Esophagus squamous epithelium (tissue), 5 donors: ENCODE measurements at regions not wholly inside any gene's neighbourhood (a gene's known extent, or its start where the extent isn't known, plus 50 kb on each side); places are given as distances from the start of the nearest gene placed in this dataset.

Source experiments
- DNase-seq: peaks from one replicate; lab custom pipeline; 2025; lab: John Stamatoyannopoulos, UW
- H3K27ac ChIP-seq, 4 donors: fragments of 200-600 bp; sonication (generic); one replicate each; pipeline ENCODE4 v1.5.1; 2016 to 2019; ENCODE audit warnings: mild to moderate bottlenecking in 1 of 4
- H3K27me3 ChIP-seq, 4 donors: fragments of 200-600 bp; sonication (generic); 1 replicate in 3 of 4; 2 replicates in 1 of 4; pipeline versions ENCODE4 v1.5.1 to v1.6.0; 2017 to 2021; ENCODE audit warnings: antibody characterized with exemption in 1 of 4
- H3K36me3 ChIP-seq, 3 donors: fragments of 200-600 bp; sonication (generic); one replicate each; pipeline ENCODE4 v1.5.1; 2016 to 2019
- H3K4me1 ChIP-seq, 3 donors: fragments of 200-600 bp; sonication (generic); one replicate each; pipeline ENCODE4 v1.5.1; 2017 to 2019
- H3K4me3 ChIP-seq, 4 donors: fragments of 200-600 bp; sonication (generic); 1 replicate in 3 of 4; 2 replicates in 1 of 4; pipeline ENCODE4 v1.5.1; 2016 to 2019; ENCODE audit warnings: mild to moderate bottlenecking in 2 of 4, moderate library complexity in 1 of 4
- H3K9me3 ChIP-seq, 3 donors: fragments of 200-600 bp; sonication (generic); one replicate each; pipeline ENCODE4 v1.5.1; 2016 to 2019
- POLR2A ChIP-seq, 4 donors: fragments of 450-650 bp; IDR thresholded peaks; one replicate each; pipeline ENCODE4 v1.6.1; 2017; ENCODE audit warnings: antibody characterized with exemption in 4 of 4, mild to moderate bottlenecking in 4 of 4, moderate library complexity in 3 of 4
- WGBS, 2 donors: methylation state at CpG; one replicate each; pipeline ENCODE4 v1.1.5; 2018; 5-methylcytosine and 5-hydroxymethylcytosine counted together
- intact Hi-C: fragments of 100-400 bp; cut with DNase I; formaldehyde crosslinking; loops from one replicate; pipeline ENCODE4 v1.15.0; 2022
- TF ChIP-seq, protein P1 (sequence below), 6 experiments: fragments of 450-650 bp in 4 of 6; fragments of 200-600 bp in 2 of 6; sonication (generic) in 2 of 6; IDR thresholded peaks; one replicate each; pipeline ENCODE4 v1.5.1; 2016 to 2019; ENCODE audit warnings: antibody characterized with exemption in 6 of 6, mild to moderate bottlenecking in 4 of 6, moderate library complexity in 4 of 6
- donor health status: DM: yes; HTN: yes; CAD: no.

DNA sequence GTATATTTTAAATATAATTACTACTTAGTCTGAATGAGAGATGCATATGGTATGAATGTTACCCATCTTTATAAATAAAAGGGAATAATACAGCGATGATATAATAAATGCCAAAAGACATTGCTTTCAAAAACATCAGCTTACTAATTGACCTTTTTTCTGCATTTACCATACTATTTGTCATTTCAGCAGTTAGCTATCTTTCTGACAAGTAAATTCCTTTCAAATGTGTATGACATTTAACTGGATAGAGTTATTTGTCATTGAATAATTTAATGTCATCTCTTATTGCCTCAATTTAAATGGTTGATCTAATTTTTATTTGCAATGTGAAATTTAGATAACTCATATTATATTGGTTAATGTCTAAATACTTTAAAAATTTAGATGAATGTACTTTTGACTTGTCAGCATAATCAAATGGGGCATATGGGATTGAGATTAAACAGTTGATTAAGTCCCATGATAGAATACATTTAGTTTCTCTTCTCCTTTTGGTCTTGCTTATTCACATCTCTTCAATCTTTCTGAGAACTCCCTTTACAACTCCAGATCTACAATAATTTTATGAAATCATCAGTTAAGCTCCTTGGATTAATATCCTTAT lies 350.9 kb downstream of the PCDH18 start:
- no peaks in the 10 kb centered on the region for H3K4me1 ChIP-seq
- DNase-seq, result no peak
- no peaks in the 10 kb centered on the region for H3K27me3 ChIP-seq
- TF ChIP-seq POLR2A (IDR thresholded peaks at IDR 0.05), result no peak
- TF ChIP-seq, protein P1, sequence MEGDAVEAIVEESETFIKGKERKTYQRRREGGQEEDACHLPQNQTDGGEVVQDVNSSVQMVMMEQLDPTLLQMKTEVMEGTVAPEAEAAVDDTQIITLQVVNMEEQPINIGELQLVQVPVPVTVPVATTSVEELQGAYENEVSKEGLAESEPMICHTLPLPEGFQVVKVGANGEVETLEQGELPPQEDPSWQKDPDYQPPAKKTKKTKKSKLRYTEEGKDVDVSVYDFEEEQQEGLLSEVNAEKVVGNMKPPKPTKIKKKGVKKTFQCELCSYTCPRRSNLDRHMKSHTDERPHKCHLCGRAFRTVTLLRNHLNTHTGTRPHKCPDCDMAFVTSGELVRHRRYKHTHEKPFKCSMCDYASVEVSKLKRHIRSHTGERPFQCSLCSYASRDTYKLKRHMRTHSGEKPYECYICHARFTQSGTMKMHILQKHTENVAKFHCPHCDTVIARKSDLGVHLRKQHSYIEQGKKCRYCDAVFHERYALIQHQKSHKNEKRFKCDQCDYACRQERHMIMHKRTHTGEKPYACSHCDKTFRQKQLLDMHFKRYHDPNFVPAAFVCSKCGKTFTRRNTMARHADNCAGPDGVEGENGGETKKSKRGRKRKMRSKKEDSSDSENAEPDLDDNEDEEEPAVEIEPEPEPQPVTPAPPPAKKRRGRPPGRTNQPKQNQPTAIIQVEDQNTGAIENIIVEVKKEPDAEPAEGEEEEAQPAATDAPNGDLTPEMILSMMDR (IDR thresholded peaks at IDR 0.05), result no peak
- no peak overlapping the region for H3K4me3 ChIP-seq
- H3K27ac ChIP-seq, result no peak overlapping the region
- WGBS, 2 donors, result 88 to 91% methylated on average over 1 of the region's 1 CpG
- no peaks in the 10 kb centered on the region for H3K9me3 ChIP-seq
- intact Hi-C loops, result no loop called here
- no peaks in the 10 kb centered on the region for H3K36me3 ChIP-seq

DNA sequence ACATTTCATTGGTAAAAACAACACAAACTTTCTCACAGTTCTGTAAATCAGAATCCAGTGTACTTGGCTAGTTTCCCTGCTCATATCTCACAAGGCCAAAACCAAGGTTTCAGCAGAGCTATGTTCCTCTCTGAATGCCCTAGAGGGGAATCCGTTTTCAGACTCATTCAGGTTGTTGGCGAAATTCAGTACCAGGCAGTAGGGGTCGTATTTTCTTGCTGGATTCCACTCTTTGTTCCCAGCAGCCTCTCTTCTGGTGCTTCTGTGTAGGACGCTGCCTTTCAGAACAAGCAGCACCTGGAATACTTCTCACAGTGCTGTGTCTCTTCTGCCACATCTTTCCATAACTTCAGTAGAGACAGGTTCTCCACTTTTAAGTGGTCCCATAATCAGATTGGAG lies 351.9 kb downstream of the PCDH18 start:
- Histone ChIP-seq H3K27me3 (no peaks in the 10 kb centered on the region), H3K27ac (no peak overlapping the region), H3K4me3 (no peak overlapping the region), H3K36me3 (no peaks in the 10 kb centered on the region), H3K4me1 (no peaks in the 10 kb centered on the region), H3K9me3 (no peaks in the 10 kb centered on the region)
- intact Hi-C loops, result no loop called here
- no peak for DNase-seq
- WGBS, 2 donors, result 38 to 66% methylated on average over 4 of the region's 4 CpGs
- no peak for TF ChIP-seq POLR2A (IDR thresholded peaks at IDR 0.05)
- TF ChIP-seq, protein P1 (IDR thresholded peaks at IDR 0.05), result no peak

DNA sequence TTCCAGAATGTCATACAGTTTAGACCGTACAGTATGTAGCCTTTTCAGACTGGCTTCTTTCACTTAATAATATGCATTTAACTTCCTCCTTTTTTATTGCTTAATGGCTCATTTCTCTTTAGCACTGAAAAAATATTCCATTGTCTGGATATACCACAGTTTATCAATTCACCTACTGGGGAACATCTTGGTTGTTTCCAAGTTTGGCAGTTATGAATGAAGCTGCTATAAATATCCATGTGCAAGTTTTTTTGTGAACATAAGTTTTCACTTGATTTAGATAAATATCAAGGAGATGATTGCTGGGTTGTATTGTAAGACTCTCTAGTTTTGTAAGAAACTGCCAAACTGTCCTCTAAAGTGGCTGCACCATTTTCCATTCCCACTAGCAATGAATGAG lies 375.5 kb downstream of the PCDH18 start:
- Histone ChIP-seq H3K27me3 (no peaks in the 10 kb centered on the region), H3K27ac (no peak overlapping the region), H3K9me3 (no peaks in the 10 kb centered on the region), H3K4me3 (no peak overlapping the region), H3K4me1 (no peaks in the 10 kb centered on the region), H3K36me3 (no peaks in the 10 kb centered on the region)
- 59 to 62% methylated on average over 1 of the region's 1 CpG for WGBS, 2 donors
- no peak for TF ChIP-seq POLR2A (IDR thresholded peaks at IDR 0.05)
- TF ChIP-seq, protein P1 (IDR thresholded peaks at IDR 0.05), result no peak
- DNase-seq, result no peak
- intact Hi-C loops, result no loop called here

DNA sequence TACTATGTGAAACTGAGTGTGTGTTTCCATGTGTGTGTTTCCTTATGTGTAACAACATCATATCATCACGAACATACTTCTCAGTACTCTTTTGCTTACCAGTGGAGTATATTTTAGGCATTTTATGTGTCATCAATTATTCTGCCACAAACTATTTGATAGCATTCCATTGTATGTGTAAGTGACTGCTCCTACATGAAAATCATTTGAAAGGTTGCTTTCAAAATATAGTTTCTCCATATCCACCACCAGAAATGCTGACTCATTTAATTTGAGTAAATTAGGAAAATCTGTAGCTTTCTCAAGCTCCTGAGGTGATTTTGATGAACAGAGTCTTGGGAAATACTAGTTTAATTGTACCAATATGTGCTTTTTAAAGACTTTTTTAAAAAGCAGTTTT lies 376.2 kb downstream of the PCDH18 start:
- H3K27ac ChIP-seq, result no peak overlapping the region

GRCh38 chr4:137131201-137131600 lies 401.1 kb downstream of the PCDH18 start:
- no peak overlapping the region for H3K4me3 ChIP-seq

More for the DNA sequence above, 376.2 kb downstream of the PCDH18 start:
- DNase-seq, result no peak
- Histone ChIP-seq H3K27me3 (no peaks in the 10 kb centered on the region), H3K4me1 (no peaks in the 10 kb centered on the region), H3K4me3 (no peak overlapping the region), H3K9me3 (no peaks in the 10 kb centered on the region), H3K36me3 (no peaks in the 10 kb centered on the region)
- WGBS, 2 donors, result 70 to 71% methylated on average over 1 of the region's 1 CpG
- intact Hi-C loops, result no loop called here
- no peak for TF ChIP-seq POLR2A (IDR thresholded peaks at IDR 0.05)
- TF ChIP-seq, protein P1 (IDR thresholded peaks at IDR 0.05), result no peak

More at GRCh38 chr4:137131201-137131600, 401.1 kb downstream of the PCDH18 start:
- TF ChIP-seq, protein P1 (IDR thresholded peaks at IDR 0.05), result no peak
- no peak for TF ChIP-seq POLR2A (IDR thresholded peaks at IDR 0.05)
- H3K4me1 ChIP-seq, result no peaks in the 10 kb centered on the region
- DNase-seq, result no peak
- H3K27me3 ChIP-seq, result no peaks in the 10 kb centered on the region
- no peaks in the 10 kb centered on the region for H3K36me3 ChIP-seq
- no peak overlapping the region for H3K27ac ChIP-seq
- no peaks in the 10 kb centered on the region for H3K9me3 ChIP-seq
- intact Hi-C loops, result no loop called here
